H9 (cell line): ENCODE measurements at regions not wholly inside any gene's neighbourhood (a gene's known extent, or its start where the extent isn't known, plus 50 kb on each side); places are given as distances from the start of the nearest gene placed in this dataset.

Experiments used
- DNase-seq: peaks from one replicate; pipeline ENCODE4 v3.0.0-alpha.2; 2017
- H2AFZ ChIP-seq: one replicate; pipeline ENCODE4 v1.6.1; 2013; ENCODE audit warnings: mild to moderate bottlenecking, low read length, control low read depth, moderate library complexity
- H2AK5ac ChIP-seq: 2 replicates; pipeline ENCODE4 v1.6.1; 2013; ENCODE audit warnings: low read length, control low read depth, mixed read lengths; ENCODE audit not compliant: insufficient read length
- H2BK120ac ChIP-seq: one replicate; pipeline ENCODE4 v1.6.1; 2013; ENCODE audit warnings: low read depth, mild to moderate bottlenecking, low read length, control low read depth, inconsistent platforms; ENCODE audit not compliant: poor library complexity, severe bottlenecking
- H2BK12ac ChIP-seq: 2 replicates; pipeline ENCODE4 v1.6.1; 2013; ENCODE audit warnings: low read length, control low read depth, mixed read lengths, low read depth; ENCODE audit not compliant: insufficient read length
- H2BK15ac ChIP-seq: 2 replicates; pipeline ENCODE4 v1.6.1; 2013; ENCODE audit warnings: low read depth, low read length, control low read depth
- H2BK20ac ChIP-seq: one replicate; pipeline ENCODE4 v1.6.1; 2013; ENCODE audit warnings: low read depth, mild to moderate bottlenecking, low read length, control low read depth, inconsistent platforms; ENCODE audit not compliant: poor library complexity, severe bottlenecking
- H2BK5ac ChIP-seq: 2 replicates; pipeline ENCODE4 v1.6.1; 2013; ENCODE audit warnings: low read length, control low read depth, mixed read lengths; ENCODE audit not compliant: insufficient read length
- H3K14ac ChIP-seq: 2 replicates; pipeline ENCODE4 v1.6.1; 2013; ENCODE audit warnings: low read length, control low read depth; ENCODE audit not compliant: insufficient read depth
- H3K18ac ChIP-seq: 2 replicates; pipeline ENCODE4 v1.6.1; 2013; ENCODE audit warnings: low read depth, mild to moderate bottlenecking, mixed read lengths, low read length, control low read depth; ENCODE audit not compliant: insufficient read length
- H3K23ac ChIP-seq: 2 replicates; pipeline ENCODE4 v1.6.1; 2013; ENCODE audit warnings: low read length, control low read depth, mixed read lengths, low read depth; ENCODE audit not compliant: insufficient read length
- H3K23me2 ChIP-seq: 2 replicates; pipeline ENCODE4 v1.6.1; 2013; ENCODE audit warnings: low read depth, mild to moderate bottlenecking, mixed read lengths, low read length, control low read depth; ENCODE audit not compliant: insufficient read length, poor library complexity, severe bottlenecking
- H3K27ac ChIP-seq: 2 replicates; pipeline ENCODE4 v1.5.1; 2013; ENCODE audit warnings: low read length, control low read depth, mixed read lengths, low read depth; ENCODE audit not compliant: insufficient read length
- H3K27me3 ChIP-seq: 2 replicates; pipeline ENCODE4 v1.6.1; 2013; ENCODE audit warnings: low read length, control low read depth, inconsistent platforms; ENCODE audit not compliant: insufficient read depth
- H3K4ac ChIP-seq: 2 replicates; pipeline ENCODE4 v1.6.1; 2013; ENCODE audit warnings: low read depth, mild to moderate bottlenecking, control low read depth, inconsistent platforms, low read length, moderate library complexity
- H3K4me1 ChIP-seq: 2 replicates; pipeline ENCODE4 v1.6.1; 2013; ENCODE audit warnings: low read length, control low read depth, inconsistent platforms; ENCODE audit not compliant: insufficient read depth
- H3K4me2 ChIP-seq: 2 replicates; pipeline ENCODE4 v1.6.1; 2013; ENCODE audit warnings: low read length, control low read depth, mixed read lengths; ENCODE audit not compliant: insufficient read length, insufficient read depth
- H3K56ac ChIP-seq: 2 replicates; pipeline ENCODE4 v1.6.1; 2013; ENCODE audit warnings: low read depth, mild to moderate bottlenecking, mixed read lengths, low read length, control low read depth; ENCODE audit not compliant: insufficient read length
- H3K79me1 ChIP-seq: 2 replicates; pipeline ENCODE4 v1.6.1; 2013; ENCODE audit warnings: low read depth, mild to moderate bottlenecking, moderate library complexity, low read length, control low read depth, inconsistent platforms; ENCODE audit not compliant: insufficient read depth, poor library complexity, severe bottlenecking
- H3K79me2 ChIP-seq: 2 replicates; pipeline ENCODE4 v1.6.1; 2013; ENCODE audit warnings: low read length, control low read depth, inconsistent platforms; ENCODE audit not compliant: insufficient read depth
- H3K9ac ChIP-seq: 2 replicates; pipeline ENCODE4 v1.6.1; 2013; ENCODE audit warnings: low read length, control low read depth, mixed read lengths; ENCODE audit not compliant: insufficient read length; ENCODE audit errors: extremely low read depth
- H3K9me3 ChIP-seq: one replicate; pipeline ENCODE4 v1.6.1; 2013; ENCODE audit warnings: low read depth, low read length, inconsistent platforms; ENCODE audit not compliant: control insufficient read depth
- H3T11ph ChIP-seq: one replicate; pipeline ENCODE4 v1.6.1; 2013; ENCODE audit warnings: mild to moderate bottlenecking, low read length, control low read depth, inconsistent platforms
- H4K20me1 ChIP-seq: one replicate; pipeline ENCODE4 v1.6.1; 2013; ENCODE audit not compliant: control insufficient read depth, insufficient read length, insufficient read depth
- H4K5ac ChIP-seq: 2 replicates; pipeline ENCODE4 v1.6.1; 2013; ENCODE audit warnings: low read depth, mild to moderate bottlenecking, mixed read lengths, low read length, control low read depth; ENCODE audit not compliant: insufficient read length
- H4K8ac ChIP-seq: replicated peaks from 2 replicates; pipeline ENCODE4 v1.6.1; 2013; ENCODE audit warnings: low read length, control low read depth, mixed read lengths, low read depth; ENCODE audit not compliant: insufficient read length
- H4K91ac ChIP-seq: 2 replicates; pipeline ENCODE4 v1.6.1; 2013; ENCODE audit warnings: low read depth, mild to moderate bottlenecking, moderate library complexity, mixed read lengths, low read length, control low read depth; ENCODE audit not compliant: insufficient read length
- H3K27ac Mint-ChIP-seq, 3 experiments: 2 replicates in 2 of 3; 3 replicates in 1 of 3; pipeline ENCODE4 v1.8.0; 2020 to 2021; ENCODE audit warnings: mixed read lengths in 3 of 3, mild to moderate bottlenecking in 1 of 3, moderate library complexity in 1 of 3
- H3K27me3 Mint-ChIP-seq: 2 replicates; pipeline ENCODE4 v1.8.0; 2021; ENCODE audit warnings: low read depth, mild to moderate bottlenecking, moderate library complexity, mixed read lengths
- H3K36me3 Mint-ChIP-seq, 3 experiments: 2 replicates in 2 of 3; 3 replicates in 1 of 3; pipeline ENCODE4 v1.8.0; 2020 to 2021; ENCODE audit warnings: low read depth in 3 of 3, mixed read lengths in 3 of 3; ENCODE audit not compliant: insufficient read depth in 1 of 3
- H3K4me1 Mint-ChIP-seq, 2 experiments: 2 replicates each; pipeline ENCODE4 v1.8.0; 2020; ENCODE audit warnings: mixed read lengths in 2 of 2
- H3K4me3 Mint-ChIP-seq, 2 experiments: 2 replicates in 1 of 2; 3 replicates in 1 of 2; pipeline ENCODE4 v1.8.0; 2020 to 2021; ENCODE audit warnings: mild to moderate bottlenecking in 2 of 2, mixed read lengths in 2 of 2, moderate library complexity in 1 of 2
- H3K9me3 Mint-ChIP-seq, 2 experiments: 2 replicates in 1 of 2; 3 replicates in 1 of 2; pipeline ENCODE4 v1.8.0; 2020; ENCODE audit warnings: mild to moderate bottlenecking in 2 of 2, mixed read lengths in 2 of 2, moderate library complexity in 1 of 2
- WGBS: extraction: QIAGEN DNeasy Blood & Tissue Kit; methylation state at CpG from one replicate; pipeline ENCODE4 v1.1.7; 2013; ENCODE audit warnings: missing lambda C conversion rate, low lambda C conversion rate, mixed read lengths; ENCODE audit not compliant: insufficient read length; ENCODE audit errors: extremely low coverage; 5-methylcytosine and 5-hydroxymethylcytosine counted together
- TF ChIP-seq, protein P1 (sequence below): fragments of 200-600 bp; sonication (generic); conservative IDR thresholded peaks from 3 replicates; pipeline ENCODE4 v1.8.0; 2021; ENCODE audit warnings: antibody characterized with exemption, mild to moderate bottlenecking

DNA sequence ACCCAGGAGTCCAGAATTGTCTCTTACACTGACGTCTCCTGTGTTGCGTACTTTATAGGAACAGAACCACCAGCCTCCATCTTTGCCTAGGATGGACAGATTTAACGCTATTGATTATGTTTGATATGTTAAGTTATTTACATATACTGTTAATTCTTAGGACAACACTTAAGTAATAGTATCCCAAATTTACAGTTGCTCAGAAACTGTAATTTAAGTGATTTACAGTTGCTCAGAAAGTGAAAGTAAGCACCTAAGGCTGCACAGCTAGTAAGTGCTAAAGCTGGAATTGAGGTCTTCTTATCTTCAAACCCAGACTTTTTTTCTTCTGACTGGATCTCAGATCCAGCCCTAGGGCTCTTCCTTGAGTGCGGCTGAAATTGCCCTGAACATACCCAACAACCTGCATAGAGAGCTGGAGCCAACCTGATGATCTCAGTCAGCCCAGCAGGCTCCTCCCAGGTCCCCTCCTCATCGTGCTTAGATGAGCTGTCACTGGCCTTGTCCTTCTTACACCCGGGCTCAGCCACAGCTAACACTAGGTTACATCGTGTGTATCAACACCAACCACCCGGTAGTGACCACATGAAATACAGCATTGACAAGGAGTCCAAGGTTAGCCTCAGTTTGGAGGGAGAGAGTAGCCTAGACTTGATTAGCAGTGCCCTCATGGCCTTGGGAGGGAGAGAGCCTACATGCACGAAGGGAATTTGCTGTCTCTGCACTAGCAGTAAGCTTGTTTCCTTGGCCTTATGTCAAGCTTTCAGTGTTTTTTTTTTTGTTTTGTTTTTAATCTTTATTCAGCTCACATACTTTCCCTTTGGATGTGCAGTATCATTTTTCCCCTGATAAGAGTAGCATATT lies 111.1 kb upstream of the ARHGAP5 start:
- no peaks in the 10 kb centered on the region for H3K4me1 ChIP-seq
- DNase-seq, result no peak
- H3K4me2 ChIP-seq, result no peak overlapping the region
- H4K91ac ChIP-seq, result no peak overlapping the region
- H2BK15ac ChIP-seq, result no peak overlapping the region
- H3K9me3 ChIP-seq, result no peaks in the 10 kb centered on the region
- no peaks in the 10 kb centered on the region for H3K79me1 ChIP-seq
- no peak overlapping the region for H4K5ac ChIP-seq
- H3K27me3 Mint-ChIP-seq, result no peaks in the 10 kb centered on the region
- H3K4ac ChIP-seq, result no peak overlapping the region
- H3K27me3 ChIP-seq, result no peaks in the 10 kb centered on the region
- H2AFZ ChIP-seq, result no peak overlapping the region
- H2BK120ac ChIP-seq, result no peak overlapping the region
- no peak overlapping the region for H3K18ac ChIP-seq
- no peak overlapping the region for H2BK12ac ChIP-seq
- no peak overlapping the region for H4K8ac ChIP-seq
- H2BK5ac ChIP-seq, result no peak overlapping the region
- no peak overlapping the region for H2BK20ac ChIP-seq
- H3K23me2 ChIP-seq, result no peaks in the 10 kb centered on the region
- no peak overlapping the region; a peak in 1 of 7 replicates for H3K27ac Mint-ChIP-seq
- H3K27ac ChIP-seq, result no peak overlapping the region
- H3K36me3 Mint-ChIP-seq, result no peaks in the 10 kb centered on the region
- H4K20me1 ChIP-seq, result no peaks in the 10 kb centered on the region
- no peaks in the 10 kb centered on the region for H3K79me2 ChIP-seq
- TF ChIP-seq, protein P1, sequence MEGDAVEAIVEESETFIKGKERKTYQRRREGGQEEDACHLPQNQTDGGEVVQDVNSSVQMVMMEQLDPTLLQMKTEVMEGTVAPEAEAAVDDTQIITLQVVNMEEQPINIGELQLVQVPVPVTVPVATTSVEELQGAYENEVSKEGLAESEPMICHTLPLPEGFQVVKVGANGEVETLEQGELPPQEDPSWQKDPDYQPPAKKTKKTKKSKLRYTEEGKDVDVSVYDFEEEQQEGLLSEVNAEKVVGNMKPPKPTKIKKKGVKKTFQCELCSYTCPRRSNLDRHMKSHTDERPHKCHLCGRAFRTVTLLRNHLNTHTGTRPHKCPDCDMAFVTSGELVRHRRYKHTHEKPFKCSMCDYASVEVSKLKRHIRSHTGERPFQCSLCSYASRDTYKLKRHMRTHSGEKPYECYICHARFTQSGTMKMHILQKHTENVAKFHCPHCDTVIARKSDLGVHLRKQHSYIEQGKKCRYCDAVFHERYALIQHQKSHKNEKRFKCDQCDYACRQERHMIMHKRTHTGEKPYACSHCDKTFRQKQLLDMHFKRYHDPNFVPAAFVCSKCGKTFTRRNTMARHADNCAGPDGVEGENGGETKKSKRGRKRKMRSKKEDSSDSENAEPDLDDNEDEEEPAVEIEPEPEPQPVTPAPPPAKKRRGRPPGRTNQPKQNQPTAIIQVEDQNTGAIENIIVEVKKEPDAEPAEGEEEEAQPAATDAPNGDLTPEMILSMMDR, result no peak
- H3K4me3 Mint-ChIP-seq, result no peak overlapping the region
- H3T11ph ChIP-seq, result no peak overlapping the region
- H3K9me3 Mint-ChIP-seq, result peaks cover 3% of the 10 kb centered on the region in 2 experiments; a peak in 3 of 5 replicates
- H3K56ac ChIP-seq, result no peak overlapping the region
- WGBS, result no CpG with 5 or more reads among the region's 9 CpGs
- no peak overlapping the region for H3K9ac ChIP-seq
- H2AK5ac ChIP-seq, result no peak overlapping the region
- no peaks in the 10 kb centered on the region for H3K4me1 Mint-ChIP-seq
- H3K14ac ChIP-seq, result peak overlapping the region; percentile 0; the same call in 1 of the 2 replicates
- no peak overlapping the region for H3K23ac ChIP-seq
